SK-N-SH (cell line): ENCODE measurements at regions not wholly inside any gene's neighbourhood (a gene's known extent, or its start where the extent isn't known, plus 50 kb on each side); places are given as distances from the start of the nearest gene placed in this dataset.

Source experiments
- CTCF ChIA-PET: fragments of 300-600, 350-600 bp; formaldehyde crosslinking; extraction: SDS; loops from one replicate; lab custom pipeline; 2021; lab: Yijun Ruan, JAX
- POLR2A ChIA-PET: fragments of 350-600 bp; sonication (Branson Sonifier 250); formaldehyde crosslinking; extraction: SDS; loops from one replicate; lab custom pipeline; 2020; ENCODE audit warnings: antibody characterized with exemption, inconsistent platforms; lab: Yijun Ruan, JAX
- DNase-seq: peaks from one replicate; pipeline ENCODE4 v3.0.0; 2012
- H2AFZ ChIP-seq: fragments of 200-600 bp; sonication (generic); 2 replicates; pipeline ENCODE4 v1.8.1; 2016; ENCODE audit warnings: antibody characterized with exemption, mild to moderate bottlenecking, low read depth
- H3F3A ChIP-seq: fragments of 200-600 bp; sonication (generic); replicated peaks from 2 replicates; pipeline ENCODE3; 2016; ENCODE audit warnings: antibody characterized with exemption, mild to moderate bottlenecking; ENCODE audit not compliant: insufficient read depth
- H3K27ac ChIP-seq, 2 experiments: fragments of 200-500 bp in 1 of 2; fragments of 200-600 bp in 1 of 2; sonication (Bioruptor generic) in 1 of 2; sonication (generic), shearing (Covaris generic) in 1 of 2; 2 replicates each; pipeline versions ENCODE4 v1.5.1 to v1.6.1; 2014 to 2016; ENCODE audit warnings: low read depth in 2 of 2, inconsistent platforms in 1 of 2, low read length in 1 of 2, mild to moderate bottlenecking in 1 of 2, mixed read lengths in 1 of 2
- H3K27me3 ChIP-seq: fragments of 200-600 bp; sonication (generic), shearing (Covaris generic); 2 replicates; pipeline ENCODE4 v1.6.1; 2016; ENCODE audit warnings: mixed run types; ENCODE audit not compliant: insufficient read depth
- H3K36me3 ChIP-seq, 2 experiments: fragments of 200-500 bp in 1 of 2; fragments of 200-600 bp in 1 of 2; sonication (Bioruptor generic) in 1 of 2; sonication (generic) in 1 of 2; replicated peaks in 1 of 2; 2 replicates each; pipeline versions ENCODE3 to v1.5.1; 2014 to 2016; ENCODE audit warnings: low read length in 1 of 2, mild to moderate bottlenecking in 1 of 2; ENCODE audit not compliant: insufficient read depth in 2 of 2, control insufficient read depth in 1 of 2
- H3K4me1 ChIP-seq, 2 experiments: fragments of 200-500 bp in 1 of 2; fragments of 200-600 bp in 1 of 2; sonication (Bioruptor generic) in 1 of 2; sonication (generic), shearing (Covaris generic) in 1 of 2; 2 replicates each; pipeline versions ENCODE4 v1.5.1 to v1.6.1; 2014 to 2016; ENCODE audit warnings: low read depth in 1 of 2, low read length in 1 of 2, mixed run types in 1 of 2; ENCODE audit not compliant: insufficient read depth in 2 of 2, control insufficient read depth in 1 of 2
- H3K4me2 ChIP-seq: fragments of 200-600 bp; sonication (generic), shearing (Covaris generic); 2 replicates; pipeline ENCODE4 v1.6.1; 2017; ENCODE audit warnings: mixed run types
- H3K4me3 ChIP-seq, 2 experiments: fragments of 200-500 bp in 1 of 2; fragments of 200-600 bp in 1 of 2; sonication (Bioruptor generic) in 1 of 2; sonication (generic), shearing (Covaris generic) in 1 of 2; 2 replicates each; pipeline versions ENCODE4 v1.5.1 to v1.8.1; 2014 to 2016; ENCODE audit warnings: low read depth in 2 of 2, inconsistent platforms in 1 of 2, low read length in 1 of 2, mild to moderate bottlenecking in 1 of 2, mixed read lengths in 1 of 2, moderate library complexity in 1 of 2
- H3K79me2 ChIP-seq: fragments of 200-600 bp; sonication (generic); 2 replicates; pipeline ENCODE4 v1.8.1; 2017; ENCODE audit warnings: mild to moderate bottlenecking; ENCODE audit not compliant: insufficient read depth
- H3K9ac ChIP-seq: fragments of 200-600 bp; sonication (generic); 2 replicates; pipeline ENCODE4 v1.6.1; 2017; ENCODE audit warnings: mixed run types
- H3K9me2 ChIP-seq: fragments of 200-600 bp; sonication (generic); 2 replicates; pipeline ENCODE4 v1.6.1; 2017; ENCODE audit warnings: mixed run types
- H3K9me3 ChIP-seq: fragments of 200-600 bp; sonication (generic); 2 replicates; pipeline ENCODE4 v1.6.1; 2017; ENCODE audit warnings: mixed run types, mild to moderate bottlenecking, moderate library complexity
- H4K20me1 ChIP-seq: fragments of 200-600 bp; sonication (generic); 2 replicates; pipeline ENCODE4 v1.6.1; 2017; ENCODE audit warnings: mild to moderate bottlenecking, mixed run types; ENCODE audit not compliant: insufficient read depth
- CTCF ChIP-seq: fragments of 200-600 bp; sonication (generic); IDR thresholded peaks from 2 replicates; pipeline ENCODE4 v1.6.1; 2017; ENCODE audit warnings: antibody characterized with exemption, mild to moderate bottlenecking, moderate library complexity
- EP300 ChIP-seq, 2 experiments: IDR thresholded peaks; 2 replicates each; pipeline versions ENCODE4 v1.4.0 to v1.6.1; 2012; ENCODE audit warnings: borderline replicate concordance in 1 of 2, low read depth in 1 of 2, low read length in 1 of 2
- EZH2phosphoT487 ChIP-seq: fragments of 200-600 bp; sonication (generic); IDR thresholded peaks from 2 replicates; pipeline ENCODE4 v1.6.1; 2017; ENCODE audit warnings: low read depth, mixed run types, mild to moderate bottlenecking, antibody characterized with exemption, moderate library complexity, borderline replicate concordance
- FOSL2 ChIP-seq: IDR thresholded peaks from 2 replicates; pipeline ENCODE4 v1.4.0; 2012; ENCODE audit warnings: low read depth, mild to moderate bottlenecking, moderate library complexity, borderline replicate concordance
- MEF2A ChIP-seq: IDR thresholded peaks from 2 replicates; pipeline ENCODE4 v1.4.0; 2012; ENCODE audit warnings: low read depth, borderline replicate concordance
- RCOR1 ChIP-seq: fragments of 150-350 bp; IDR thresholded peaks from 2 replicates; pipeline ENCODE4 v1.6.1; 2017; ENCODE audit warnings: antibody characterized with exemption, low read length
- RFX5 ChIP-seq: IDR thresholded peaks from 2 replicates; pipeline ENCODE4 v1.6.1; 2012; ENCODE audit warnings: mild to moderate bottlenecking, improper control_type of control experiment, low read length
- SIN3A ChIP-seq: IDR thresholded peaks from 2 replicates; pipeline ENCODE4 v1.6.1; 2012; ENCODE audit warnings: low read depth, mild to moderate bottlenecking, low read length, moderate library complexity, borderline replicate concordance
- TAF1 ChIP-seq: IDR thresholded peaks from 2 replicates; pipeline ENCODE4 v1.6.1; 2012; ENCODE audit warnings: low read depth, mild to moderate bottlenecking, low read length, moderate library complexity, borderline replicate concordance
- USF1 ChIP-seq: IDR thresholded peaks from 2 replicates; pipeline ENCODE4 v1.4.0; 2012; ENCODE audit warnings: low read depth, borderline replicate concordance
- WGBS: methylation state at CpG from one replicate; pipeline ENCODE4 v1.1.6; 2017; ENCODE audit warnings: low lambda C conversion rate; 5-methylcytosine and 5-hydroxymethylcytosine counted together
- TF ChIP-seq, protein P1 (sequence below): IDR thresholded peaks from 2 replicates; pipeline ENCODE4 v1.6.1; 2012; ENCODE audit warnings: mild to moderate bottlenecking, low read depth, low read length, moderate library complexity

DNA sequence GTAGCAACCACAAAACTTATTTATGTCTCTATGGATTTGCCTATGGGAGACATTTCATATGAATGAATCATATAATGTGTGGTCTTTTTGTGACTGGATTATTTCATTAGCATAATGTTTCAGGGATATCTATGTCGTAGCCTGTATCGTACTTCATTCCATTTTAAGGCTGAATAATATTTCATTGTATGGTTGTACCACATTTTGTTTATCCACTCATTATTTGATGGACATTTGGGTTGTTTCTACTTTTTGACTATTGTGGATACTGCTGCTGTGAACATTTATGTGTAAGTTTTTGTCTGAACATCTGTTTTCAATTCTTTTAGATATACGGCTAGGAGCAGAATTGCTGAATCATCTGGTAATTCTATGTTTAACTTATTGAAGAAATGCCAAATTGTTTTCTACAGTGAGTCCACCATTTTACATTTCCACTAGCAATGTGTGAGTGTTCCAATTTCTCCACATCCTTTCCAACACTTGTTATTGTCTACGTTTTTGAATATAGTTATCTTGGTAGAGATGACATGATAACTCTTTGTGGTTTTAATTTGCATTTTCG, 134.4 kb upstream of the DAZL start (continued):
- TF ChIP-seq CTCF (no peak), RFX5 (no peak), TAF1 (no peak), EZH2phosphoT487 (no peak), SIN3A (no peak), EP300 (IDR thresholded peaks at IDR 0.05; ENCODE audit: borderline replicate concordance in 1 of 2, low read depth in 1 of 2, low read length in 1 of 2) (peak in 1 of 2 experiments; percentile 35; a peak in 1 of 4 replicates)
- TF ChIP-seq, protein P1, sequence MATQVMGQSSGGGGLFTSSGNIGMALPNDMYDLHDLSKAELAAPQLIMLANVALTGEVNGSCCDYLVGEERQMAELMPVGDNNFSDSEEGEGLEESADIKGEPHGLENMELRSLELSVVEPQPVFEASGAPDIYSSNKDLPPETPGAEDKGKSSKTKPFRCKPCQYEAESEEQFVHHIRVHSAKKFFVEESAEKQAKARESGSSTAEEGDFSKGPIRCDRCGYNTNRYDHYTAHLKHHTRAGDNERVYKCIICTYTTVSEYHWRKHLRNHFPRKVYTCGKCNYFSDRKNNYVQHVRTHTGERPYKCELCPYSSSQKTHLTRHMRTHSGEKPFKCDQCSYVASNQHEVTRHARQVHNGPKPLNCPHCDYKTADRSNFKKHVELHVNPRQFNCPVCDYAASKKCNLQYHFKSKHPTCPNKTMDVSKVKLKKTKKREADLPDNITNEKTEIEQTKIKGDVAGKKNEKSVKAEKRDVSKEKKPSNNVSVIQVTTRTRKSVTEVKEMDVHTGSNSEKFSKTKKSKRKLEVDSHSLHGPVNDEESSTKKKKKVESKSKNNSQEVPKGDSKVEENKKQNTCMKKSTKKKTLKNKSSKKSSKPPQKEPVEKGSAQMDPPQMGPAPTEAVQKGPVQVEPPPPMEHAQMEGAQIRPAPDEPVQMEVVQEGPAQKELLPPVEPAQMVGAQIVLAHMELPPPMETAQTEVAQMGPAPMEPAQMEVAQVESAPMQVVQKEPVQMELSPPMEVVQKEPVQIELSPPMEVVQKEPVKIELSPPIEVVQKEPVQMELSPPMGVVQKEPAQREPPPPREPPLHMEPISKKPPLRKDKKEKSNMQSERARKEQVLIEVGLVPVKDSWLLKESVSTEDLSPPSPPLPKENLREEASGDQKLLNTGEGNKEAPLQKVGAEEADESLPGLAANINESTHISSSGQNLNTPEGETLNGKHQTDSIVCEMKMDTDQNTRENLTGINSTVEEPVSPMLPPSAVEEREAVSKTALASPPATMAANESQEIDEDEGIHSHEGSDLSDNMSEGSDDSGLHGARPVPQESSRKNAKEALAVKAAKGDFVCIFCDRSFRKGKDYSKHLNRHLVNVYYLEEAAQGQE, result no peak

- 61% methylated on average over 1 of the region's 1 CpG for WGBS
- CTCF ChIA-PET, result no interaction called here
- TF ChIP-seq EZH2phosphoT487, result no peak
- no peak for TF ChIP-seq MEF2A
- TF ChIP-seq USF1, result no peak
- TF ChIP-seq RCOR1, result no peak
- no peak for TF ChIP-seq FOSL2
- TF ChIP-seq, all 33 proteins: peak for 0
- Histone ChIP-seq H4K20me1 (no peaks in the 10 kb centered on the region), H3K27ac (peak overlapping the region in 1 of 2 experiments; percentile 93; a peak in 2 of 4 replicates), H3K36me3 (no peaks in the 10 kb centered on the region), H3K79me2 (no peaks in the 10 kb centered on the region), H3K4me1 (0 out of 4 replicates have a peak, but pooled peaks cover 0 to 3% of the 10 kb centered on the region in 2 experiments), H3K9ac (no peak overlapping the region), H3F3A (peaks cover 27% of the 10 kb centered on the region), H3K9me3 (0 out of 2 replicates have a peak, but pooled peaks cover 5% of the 10 kb centered on the region), H3K27me3 (no peaks in the 10 kb centered on the region), H2AFZ (no peak overlapping the region), H3K4me2 (no peak overlapping the region; the same call in 1 of the 2 replicates), H3K4me3 (no peak overlapping the region), H3K9me2 (no peaks in the 10 kb centered on the region)
- DNase-seq, result no peak
- POLR2A ChIA-PET, result no interaction called here
Observed at GRCh38 chr3:16740515-16740914, 135.3 kb upstream of the DAZL start.
